HG03039 (cell line): ENCODE measurements at regions not wholly inside any gene's neighbourhood (a gene's known extent, or its start where the extent isn't known, plus 50 kb on each side); places are given as distances from the start of the nearest gene placed in this dataset.

Experiments
- ATAC-seq: cut with Tn5 transposase; IDR thresholded peaks from one replicate; pipeline ENCODE4 v1.9.1; 2021; ENCODE audit warnings: mild to moderate bottlenecking, moderate library complexity; ENCODE audit not compliant: unreplicated experiment

DNA sequence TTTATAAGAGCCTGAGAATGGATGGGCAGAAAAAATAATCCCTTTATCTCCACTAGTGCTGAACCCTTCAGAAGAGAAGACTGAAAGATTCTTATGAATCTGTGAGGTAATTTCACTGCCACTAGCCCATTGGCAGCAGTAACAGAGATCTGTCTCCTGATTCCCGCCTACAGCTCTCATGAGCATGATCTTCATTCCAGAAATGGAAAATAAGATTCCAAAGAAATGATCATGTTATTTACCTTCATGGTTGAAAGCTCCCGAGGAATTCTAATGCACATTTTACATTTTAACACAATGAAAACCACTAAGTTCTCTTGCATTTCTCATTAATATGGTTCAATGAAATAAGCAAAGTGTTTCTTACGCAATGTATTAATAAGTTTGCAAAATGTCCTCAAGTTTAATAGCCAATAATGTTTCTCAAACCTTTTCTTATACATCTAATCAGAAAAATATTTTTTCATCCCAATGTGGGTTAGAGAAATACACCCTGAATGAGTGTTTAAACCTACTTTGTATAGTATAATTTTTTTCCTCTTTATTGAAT lies 905.6 kb downstream of the TMEM182 start:
- no peak for ATAC-seq

DNA sequence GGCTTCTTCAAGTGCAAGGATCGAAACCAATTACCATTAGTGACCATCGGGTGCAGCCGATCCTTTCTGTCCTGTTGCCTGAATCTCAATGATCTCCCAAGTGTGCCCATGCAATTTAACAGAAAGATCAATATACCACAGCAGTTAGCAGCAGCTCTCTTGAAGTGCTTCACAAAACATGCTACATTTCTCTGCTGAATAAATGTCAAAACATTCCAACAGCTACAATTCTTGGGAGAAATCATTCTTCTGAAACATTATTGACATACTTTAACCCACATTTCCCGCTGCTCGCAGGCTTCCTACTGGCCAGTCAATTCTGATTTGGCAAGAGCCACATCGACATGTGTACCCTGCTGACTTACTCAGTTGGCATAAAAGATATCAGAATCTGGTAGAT lies 907.7 kb downstream of the TMEM182 start:
- ATAC-seq = no peak
